22Rv1 (cell line): ENCODE measurements at regions not wholly inside any gene's neighbourhood (a gene's known extent, or its start where the extent isn't known, plus 50 kb on each side); places are given as distances from the start of the nearest gene placed in this dataset.

Source experiments
- ZFX ChIP-seq: fragments of 450-650 bp; IDR thresholded peaks from 2 replicates; pipeline ENCODE4 v1.6.1; 2017; ENCODE audit warnings: antibody characterized with exemption, borderline replicate concordance
- TF ChIP-seq, protein P1 (sequence below): fragments of 450-650 bp; IDR thresholded peaks from 2 replicates; pipeline ENCODE4 v1.5.1; 2017; ENCODE audit warnings: mild to moderate bottlenecking

DNA sequence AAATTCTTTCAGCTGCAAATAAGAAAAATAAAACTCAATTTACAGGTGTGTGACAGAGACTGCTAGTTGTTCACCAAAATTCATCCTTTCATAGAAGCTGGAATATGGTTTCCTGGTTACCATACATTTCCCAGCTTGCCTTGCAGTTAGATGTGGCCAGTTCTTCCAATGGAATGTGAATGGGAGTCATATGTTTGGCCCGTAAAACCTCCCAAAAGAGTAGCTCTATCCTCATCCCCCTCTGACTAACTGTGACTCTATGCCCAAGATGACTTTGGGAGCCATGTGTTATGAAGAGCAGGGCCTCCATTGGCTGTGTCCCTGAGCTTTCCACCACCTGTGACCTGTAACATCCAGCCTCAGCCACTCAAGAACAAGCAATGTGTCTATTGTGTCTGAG lies 90.6 kb upstream of the NGF start:
- TF ChIP-seq, protein P1, sequence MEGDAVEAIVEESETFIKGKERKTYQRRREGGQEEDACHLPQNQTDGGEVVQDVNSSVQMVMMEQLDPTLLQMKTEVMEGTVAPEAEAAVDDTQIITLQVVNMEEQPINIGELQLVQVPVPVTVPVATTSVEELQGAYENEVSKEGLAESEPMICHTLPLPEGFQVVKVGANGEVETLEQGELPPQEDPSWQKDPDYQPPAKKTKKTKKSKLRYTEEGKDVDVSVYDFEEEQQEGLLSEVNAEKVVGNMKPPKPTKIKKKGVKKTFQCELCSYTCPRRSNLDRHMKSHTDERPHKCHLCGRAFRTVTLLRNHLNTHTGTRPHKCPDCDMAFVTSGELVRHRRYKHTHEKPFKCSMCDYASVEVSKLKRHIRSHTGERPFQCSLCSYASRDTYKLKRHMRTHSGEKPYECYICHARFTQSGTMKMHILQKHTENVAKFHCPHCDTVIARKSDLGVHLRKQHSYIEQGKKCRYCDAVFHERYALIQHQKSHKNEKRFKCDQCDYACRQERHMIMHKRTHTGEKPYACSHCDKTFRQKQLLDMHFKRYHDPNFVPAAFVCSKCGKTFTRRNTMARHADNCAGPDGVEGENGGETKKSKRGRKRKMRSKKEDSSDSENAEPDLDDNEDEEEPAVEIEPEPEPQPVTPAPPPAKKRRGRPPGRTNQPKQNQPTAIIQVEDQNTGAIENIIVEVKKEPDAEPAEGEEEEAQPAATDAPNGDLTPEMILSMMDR = no peak
- no peak for TF ChIP-seq ZFX
